DND-41 (cell line): ENCODE measurements at regions not wholly inside any gene's neighbourhood (a gene's known extent, or its start where the extent isn't known, plus 50 kb on each side); places are given as distances from the start of the nearest gene placed in this dataset.

ENCODE experiments used
- EZH2 ChIP-seq: IDR thresholded peaks from 3 replicates; pipeline ENCODE4 v1.6.1; 2012; ENCODE audit warnings: borderline replicate concordance, low read depth, mild to moderate bottlenecking, moderate library complexity, low read length, inconsistent platforms; ENCODE audit not compliant: severe bottlenecking
- TF ChIP-seq, protein P1 (sequence below): IDR thresholded peaks from 2 replicates; pipeline ENCODE4 v1.5.1; 2012; ENCODE audit warnings: borderline replicate concordance, low read length, moderate library complexity, mild to moderate bottlenecking; ENCODE audit not compliant: poor library complexity, severe bottlenecking; ENCODE audit errors: extremely low read depth

DNA sequence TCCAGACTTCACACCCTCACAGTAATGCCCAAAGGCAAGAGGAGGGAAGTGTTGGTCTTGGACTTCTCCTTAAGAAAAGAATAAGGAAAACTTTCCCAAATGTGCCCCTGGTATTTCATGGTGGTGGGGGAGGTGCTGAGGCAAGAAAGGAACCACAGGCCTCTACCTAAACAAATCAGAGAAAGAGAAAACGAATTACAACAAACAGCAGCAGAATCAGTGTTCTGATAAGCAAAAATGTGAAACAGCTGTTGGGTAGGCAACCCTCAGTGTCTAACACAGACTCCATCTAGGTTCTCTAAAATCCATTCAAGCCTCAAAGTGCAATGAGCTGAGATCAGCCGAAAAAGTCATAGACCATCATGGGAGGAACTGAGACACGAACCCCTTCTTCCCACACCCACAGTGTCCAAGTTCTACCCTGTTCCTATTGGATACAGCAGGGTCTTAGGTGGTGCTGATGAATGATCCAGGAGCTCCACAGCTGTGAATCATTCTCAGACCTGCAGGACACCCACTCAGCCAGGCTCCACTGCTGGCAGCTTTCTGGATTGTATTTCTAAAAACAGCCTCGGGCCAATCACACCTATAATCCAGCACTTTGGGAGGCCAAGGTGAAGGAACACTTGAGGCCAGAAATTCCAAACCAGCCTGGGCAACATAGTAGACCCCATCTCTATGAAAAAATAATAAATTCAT is 149.1 kb downstream of the PLPP3 start:
- TF ChIP-seq, protein P1, sequence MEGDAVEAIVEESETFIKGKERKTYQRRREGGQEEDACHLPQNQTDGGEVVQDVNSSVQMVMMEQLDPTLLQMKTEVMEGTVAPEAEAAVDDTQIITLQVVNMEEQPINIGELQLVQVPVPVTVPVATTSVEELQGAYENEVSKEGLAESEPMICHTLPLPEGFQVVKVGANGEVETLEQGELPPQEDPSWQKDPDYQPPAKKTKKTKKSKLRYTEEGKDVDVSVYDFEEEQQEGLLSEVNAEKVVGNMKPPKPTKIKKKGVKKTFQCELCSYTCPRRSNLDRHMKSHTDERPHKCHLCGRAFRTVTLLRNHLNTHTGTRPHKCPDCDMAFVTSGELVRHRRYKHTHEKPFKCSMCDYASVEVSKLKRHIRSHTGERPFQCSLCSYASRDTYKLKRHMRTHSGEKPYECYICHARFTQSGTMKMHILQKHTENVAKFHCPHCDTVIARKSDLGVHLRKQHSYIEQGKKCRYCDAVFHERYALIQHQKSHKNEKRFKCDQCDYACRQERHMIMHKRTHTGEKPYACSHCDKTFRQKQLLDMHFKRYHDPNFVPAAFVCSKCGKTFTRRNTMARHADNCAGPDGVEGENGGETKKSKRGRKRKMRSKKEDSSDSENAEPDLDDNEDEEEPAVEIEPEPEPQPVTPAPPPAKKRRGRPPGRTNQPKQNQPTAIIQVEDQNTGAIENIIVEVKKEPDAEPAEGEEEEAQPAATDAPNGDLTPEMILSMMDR, result no peak
- TF ChIP-seq EZH2, result no peak
